ENCODE measurements at regions not wholly inside any gene's neighbourhood (a gene's known extent, or its start where the extent isn't known, plus 50 kb on each side); places are given as distances from the start of the nearest gene placed in this dataset.

DNA sequence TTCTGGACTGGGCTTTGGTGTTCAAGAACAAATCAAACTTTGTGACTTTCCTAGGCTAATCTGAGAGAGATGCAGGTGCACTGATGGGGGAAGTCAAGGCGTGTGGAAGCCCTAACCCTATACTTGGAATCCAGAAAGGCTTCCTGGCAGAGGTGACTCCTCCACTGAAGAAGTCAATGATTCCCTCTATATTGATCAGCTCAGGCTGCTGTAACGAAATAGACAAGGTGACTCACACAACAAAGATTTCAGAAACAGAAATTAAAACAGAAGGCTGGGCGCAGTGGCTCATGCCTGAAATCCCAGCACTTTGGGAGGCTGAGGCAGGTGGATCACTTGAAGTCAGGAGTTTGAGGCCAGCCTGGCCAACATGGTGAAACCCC lies 69.6 kb upstream of the GGTA1 start:
- no peak for DNase-seq

DNA sequence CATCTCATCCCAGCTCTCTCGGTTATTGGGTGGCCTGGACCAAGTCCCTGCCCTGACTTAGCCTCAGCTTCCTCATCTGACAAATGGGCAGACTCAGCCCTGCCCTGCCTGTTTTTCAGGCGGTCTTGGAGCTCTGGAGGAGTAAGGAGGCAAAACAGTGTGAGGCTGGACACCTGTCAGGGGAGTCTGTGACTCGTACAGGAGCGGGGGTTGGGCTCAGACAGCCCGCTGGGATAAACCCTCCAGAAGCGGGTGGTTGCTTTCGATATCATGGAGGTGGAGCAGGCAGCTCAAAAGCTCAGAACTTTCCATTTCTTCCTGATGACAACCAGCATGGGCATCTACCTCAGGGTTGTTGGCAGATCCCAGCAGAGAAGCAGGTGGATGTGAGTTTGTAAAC lies 72.9 kb upstream of the GGTA1 start:
- DNase-seq, result no peak

DNA sequence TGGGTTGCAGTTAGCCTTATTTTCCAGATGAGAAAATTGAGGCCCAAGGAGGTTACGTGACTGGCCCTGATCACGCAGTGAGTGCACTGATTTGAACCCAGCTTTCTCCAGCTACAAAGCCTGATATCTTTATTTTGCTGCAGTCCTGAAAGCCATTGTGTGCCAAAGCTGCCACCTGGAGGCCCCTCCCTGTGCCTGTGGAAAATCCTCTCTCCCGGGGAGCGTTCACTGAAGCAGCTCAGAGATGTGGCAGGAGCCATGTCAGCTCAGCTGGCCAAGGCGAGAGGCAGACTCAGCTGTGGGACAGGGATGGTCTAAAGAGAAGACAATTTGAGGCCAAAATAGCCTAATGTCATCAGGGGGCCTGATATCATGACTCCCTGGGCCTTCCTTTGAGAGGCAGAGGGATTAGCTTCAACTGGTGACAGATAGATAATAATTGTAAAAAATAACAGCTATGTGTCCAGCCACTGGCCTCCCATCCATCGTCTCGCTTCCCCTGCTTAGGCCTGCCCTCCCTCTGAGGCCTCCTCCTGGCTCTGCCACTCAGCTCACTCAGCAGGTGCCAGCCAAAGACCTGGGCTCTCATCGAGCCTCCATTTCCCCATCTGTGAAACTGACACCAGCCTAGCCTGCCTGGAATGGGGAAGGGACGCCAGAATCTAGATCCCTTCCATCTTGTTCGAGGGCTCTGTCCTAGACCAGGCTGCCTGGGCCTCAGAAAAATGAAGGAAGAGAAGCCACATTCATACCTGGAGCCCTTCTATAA lies 74.3 kb upstream of the GGTA1 start:
- DNase-seq, result no peak

DNA sequence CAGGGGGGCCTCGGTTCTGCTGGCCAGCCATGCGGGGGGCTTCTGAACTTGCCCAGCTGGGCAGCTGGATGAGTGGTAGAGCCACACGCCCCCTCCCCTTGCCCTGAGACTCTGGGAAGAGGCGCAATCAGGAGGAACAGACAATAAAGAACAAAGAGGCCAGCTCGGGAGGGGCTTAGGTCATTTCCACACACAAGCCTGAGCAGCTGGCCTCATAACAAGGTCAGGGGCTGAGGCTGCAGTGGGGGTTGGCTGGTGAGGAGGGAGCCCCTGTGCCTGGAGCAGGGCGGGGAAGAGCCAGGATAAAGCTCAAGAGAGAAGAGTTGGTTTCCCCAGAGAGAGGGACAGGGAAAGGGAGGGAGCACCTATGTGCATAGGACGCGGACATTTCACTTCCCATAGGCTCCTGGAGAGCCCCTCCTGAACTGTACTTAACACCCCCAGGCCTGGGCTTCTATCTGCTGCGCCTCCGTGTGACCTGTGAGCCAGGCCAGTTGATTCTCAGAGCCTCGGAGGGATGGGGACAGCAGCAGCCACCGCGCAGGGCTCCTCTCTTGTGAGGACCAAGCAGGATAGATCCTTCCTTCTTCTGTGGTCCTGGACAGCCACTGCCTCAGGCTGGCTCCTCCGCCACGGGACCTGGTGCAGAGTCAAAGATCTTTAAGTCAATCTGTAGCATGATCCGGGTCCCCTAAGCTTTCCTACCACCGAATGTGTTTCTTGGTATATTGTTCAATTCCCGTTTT lies 75.3 kb upstream of the GGTA1 start:
- no peak for DNase-seq

DNA sequence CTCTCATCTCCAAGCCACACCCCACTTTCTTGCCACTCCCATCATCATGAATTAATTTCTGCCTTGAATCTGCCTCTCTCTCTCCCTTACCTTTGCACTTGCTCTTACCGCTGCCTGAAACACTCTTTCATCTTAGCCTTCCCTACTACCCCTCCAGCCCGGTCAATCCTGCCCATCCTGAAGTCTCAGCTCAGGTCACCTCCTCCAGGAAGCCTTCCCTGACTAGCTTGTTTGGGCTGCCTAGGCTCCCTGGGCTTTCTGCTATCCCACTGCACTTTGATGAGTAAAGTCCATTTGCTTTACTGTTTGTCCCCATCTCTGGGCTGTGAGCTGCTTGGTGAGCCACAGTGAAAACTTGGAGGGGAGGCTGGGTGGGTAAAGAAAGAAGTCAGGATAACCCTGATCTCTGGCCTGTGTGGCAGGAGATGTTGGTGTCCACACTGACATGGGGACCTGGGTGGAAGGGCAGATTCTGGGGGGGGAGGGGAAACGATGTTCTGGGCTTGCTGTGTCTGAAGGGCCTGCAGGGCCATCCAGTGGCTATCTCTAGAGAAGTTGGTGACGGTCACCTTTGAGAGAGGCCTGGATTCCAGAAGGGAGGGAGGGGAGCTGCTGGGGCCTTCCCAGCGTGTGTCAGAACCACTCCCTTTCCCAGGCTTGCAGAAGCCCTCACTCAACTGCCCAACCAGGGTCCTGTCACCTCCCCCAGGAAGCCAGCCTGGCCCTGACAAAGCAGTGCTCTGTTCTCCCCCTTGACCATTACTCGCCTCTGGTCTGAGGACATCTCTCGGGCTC lies 75.0 kb upstream of the DAB2IP start:
- peak in 2 of 3 donors; percentile 27 for DNase-seq

DNA sequence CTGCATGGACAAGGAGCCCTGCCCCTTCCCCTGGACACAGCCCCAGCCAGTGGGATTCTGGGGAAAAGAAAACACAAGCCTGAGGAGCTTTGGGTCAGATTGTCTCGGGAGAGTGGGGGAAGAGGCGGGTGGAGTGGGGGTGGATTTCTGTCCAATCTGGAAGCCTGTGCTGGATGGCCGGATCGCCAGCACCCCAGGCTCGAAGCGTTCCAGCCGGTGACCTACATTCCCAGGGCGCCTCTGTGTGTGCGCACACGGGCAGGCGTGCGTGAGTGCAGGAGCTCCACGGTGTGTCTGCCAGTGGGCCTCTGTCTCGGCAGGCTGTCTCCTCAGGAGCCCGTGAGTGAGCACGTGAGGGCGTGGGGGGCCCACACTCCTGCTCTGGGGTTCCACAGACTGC lies 74.3 kb upstream of the DAB2IP start:
- no peak for DNase-seq

DNA sequence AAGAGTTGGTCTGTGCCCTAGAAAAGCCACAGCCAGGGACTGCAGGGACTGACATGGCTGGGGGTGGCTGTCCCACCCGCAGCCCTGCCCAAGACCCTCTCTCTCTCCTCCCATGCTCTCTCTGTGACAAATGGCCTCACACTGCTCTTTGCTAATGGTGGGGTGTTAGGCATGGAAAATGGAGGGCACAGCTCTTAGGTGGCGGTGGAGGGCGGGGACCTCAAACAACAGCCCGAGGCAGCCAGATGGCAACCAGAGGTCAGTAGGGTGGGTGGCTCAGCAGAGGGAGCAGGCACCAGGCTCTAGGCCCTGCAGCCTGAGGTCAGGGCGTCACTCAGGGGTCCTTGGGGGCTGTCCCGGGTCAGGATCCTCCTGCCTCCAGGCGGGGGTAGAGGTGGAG lies 73.9 kb upstream of the DAB2IP start:
- no peak for DNase-seq

DNA sequence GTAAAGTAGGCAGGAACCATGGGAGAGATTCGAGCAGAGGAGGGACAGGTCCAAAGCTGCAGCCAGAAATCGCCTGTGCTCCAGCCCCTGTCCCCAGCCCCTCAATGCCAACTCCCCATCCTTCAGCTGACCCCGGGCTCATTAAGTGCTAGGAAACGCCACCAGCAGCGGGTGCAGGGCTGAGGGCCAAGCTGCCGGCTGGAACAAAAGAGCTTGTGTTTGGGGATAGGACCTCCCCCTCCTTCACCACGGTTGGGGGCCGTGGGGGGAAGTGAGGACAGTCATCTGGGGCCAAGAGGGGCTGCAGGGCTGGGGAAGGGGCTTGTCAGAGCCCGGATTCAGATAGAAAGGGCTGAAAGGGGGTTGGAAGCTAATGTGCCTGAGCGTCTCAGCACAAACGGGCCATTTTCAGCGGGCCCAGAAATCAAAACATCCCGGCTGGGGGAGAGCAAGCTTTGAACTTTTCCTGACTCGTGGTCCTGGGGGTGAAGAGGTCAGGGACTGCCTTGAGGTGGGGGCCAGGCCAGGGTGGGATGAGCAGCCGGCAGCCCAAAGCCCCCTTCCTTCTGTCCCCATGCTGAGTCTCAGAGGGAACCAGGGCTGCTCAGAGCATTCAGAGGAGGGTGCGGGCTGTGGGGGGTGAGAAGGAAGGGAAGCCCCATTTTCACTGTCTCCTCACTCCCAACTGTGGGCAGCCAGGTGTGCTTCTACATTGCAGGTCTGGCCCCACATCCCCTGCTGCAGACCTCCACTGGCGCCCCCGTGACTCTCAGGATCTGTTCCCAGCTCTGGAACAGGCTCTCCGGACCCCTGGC lies 69.4 kb upstream of the DAB2IP start:
- no peak for DNase-seq

DNA sequence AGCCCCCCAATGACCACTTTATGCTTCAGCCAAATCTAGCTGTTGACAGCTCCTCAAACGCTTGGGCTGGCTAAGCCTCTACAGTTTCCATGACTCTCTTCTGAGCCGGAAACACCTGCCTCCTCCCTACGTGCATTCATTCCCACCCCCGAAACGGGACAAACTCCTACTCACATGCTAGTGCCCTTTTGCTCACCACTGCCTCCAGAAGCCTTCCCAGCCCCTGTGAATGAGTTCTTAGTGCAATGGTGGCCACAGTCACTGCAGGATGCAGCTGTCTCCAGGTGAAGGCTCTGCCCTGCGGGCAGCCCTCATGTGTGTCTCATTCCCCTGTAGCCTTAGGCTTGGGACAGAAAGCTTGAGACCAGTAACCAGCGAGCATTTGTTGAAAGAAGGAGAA lies 68.8 kb upstream of the DAB2IP start:
- DNase-seq, result no peak

DNA sequence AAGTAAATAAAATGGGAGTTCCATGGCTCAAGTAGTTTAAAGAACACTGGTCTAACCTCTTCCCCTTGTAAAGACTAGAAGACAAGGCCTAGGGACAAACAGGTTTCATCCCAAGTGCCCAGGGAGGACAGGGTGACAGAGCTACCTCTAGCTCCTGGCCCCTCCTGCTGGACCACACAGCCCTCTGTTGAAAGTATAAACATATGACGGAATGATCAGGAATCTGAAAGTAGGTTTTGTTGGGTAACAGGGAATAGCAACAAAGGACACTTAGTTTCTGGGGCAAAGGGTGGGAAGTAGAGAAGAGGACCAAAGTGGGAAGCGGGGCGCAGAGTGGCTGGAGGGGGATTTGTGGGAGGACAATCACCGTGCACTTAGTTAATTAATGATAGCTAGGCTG lies 67.0 kb upstream of the DAB2IP start:
- DNase-seq, result no peak

DNA sequence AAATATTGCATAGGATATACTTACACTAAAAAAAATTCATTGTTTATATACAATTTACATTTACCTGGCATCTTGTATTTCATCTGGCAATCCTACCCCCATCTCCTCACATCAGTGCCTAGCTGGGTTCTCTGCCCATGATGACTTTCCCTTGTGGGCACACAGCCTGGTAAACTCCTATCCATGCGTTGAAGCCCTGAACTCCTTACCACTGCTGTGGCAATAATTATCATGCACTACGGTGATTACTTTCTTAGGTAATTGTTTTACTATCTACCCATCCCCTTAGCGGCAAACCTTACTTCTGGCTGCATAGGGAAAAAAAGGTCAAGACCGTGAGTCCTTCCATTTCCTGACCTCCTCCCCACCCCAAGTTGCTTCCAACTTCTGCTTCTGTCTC lies 63.6 kb upstream of the DAB2IP start:
- DNase-seq, result no peak

DNA sequence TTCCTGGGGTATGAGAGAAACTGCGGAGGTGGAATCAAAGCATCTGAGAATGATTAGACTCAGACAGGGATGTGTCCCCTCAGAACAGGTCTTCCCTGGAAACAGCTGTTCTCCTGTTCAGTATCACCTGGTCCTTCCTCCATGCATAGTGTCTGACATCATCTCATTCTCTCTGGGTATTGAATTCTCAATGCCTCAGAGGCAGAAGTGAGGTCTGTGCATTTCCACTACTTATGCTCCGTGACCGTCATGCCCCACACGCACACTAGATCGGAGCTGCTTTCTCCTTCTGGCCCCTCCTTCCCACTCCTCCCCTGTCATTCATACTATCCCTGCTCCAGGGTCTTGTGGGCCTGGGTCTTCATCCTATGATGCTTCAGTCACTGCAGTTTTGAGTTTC lies 61.4 kb upstream of the DAB2IP start:
- DNase-seq, result no peak

DNA sequence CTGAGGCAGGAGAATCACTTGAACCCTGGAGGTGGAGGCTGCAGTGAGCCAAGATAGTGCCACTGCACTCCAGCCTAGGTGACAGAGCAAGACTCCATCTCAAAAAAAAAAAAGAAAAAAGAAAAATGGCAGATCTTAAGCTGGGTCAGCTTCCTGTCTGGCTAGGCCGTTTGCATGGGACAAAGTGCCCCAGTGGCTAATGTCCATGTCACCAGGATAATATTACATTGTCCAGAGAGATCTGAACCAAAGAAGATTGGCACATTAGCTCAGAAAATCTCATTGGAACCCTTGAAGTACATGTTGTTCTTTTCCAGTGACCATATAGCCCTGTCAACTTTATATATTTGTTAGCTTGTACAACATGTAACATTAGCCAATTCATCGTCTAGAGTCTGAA lies 59.2 kb upstream of the DAB2IP start:
- no peak for DNase-seq

DNA sequence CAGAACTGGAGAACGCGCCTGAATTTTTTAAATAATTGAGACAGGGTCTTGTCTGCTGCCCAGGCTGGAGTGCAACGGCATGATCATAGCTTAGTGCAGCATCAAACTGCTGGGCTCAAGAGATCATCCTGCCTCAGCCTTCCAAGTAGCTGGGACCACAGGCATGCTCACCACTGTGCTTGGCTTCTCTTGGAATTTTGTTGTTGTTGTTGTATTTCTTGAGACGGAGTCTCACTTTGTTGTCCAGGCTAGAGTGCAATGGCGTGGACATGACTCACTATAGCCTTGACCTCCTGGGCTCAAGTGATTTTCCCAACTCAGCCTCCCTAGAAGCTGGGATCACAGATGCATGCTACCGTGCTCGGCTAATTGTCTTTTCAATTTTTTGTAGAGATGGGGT lies 58.4 kb upstream of the DAB2IP start:
- DNase-seq, result no peak

DNA sequence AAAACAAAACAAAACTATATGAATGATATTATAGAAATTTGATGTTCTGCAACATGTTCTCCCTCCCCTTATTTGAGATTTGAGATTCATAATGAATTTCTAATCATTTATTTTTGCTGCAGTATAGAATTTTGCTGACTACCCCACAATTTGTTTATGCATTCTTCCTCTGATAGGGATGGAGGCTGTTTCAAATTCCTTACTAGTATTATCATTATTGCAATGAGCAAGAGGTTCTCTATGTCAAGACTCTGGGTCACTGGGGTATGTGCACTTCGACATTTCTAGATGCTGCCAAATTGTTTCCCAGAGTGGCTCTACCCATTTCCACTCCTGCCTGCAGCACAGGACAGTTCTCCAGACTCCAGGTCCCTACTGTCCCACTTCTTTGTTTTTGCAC lies 54.9 kb upstream of the DAB2IP start:
- no peak for DNase-seq

DNA sequence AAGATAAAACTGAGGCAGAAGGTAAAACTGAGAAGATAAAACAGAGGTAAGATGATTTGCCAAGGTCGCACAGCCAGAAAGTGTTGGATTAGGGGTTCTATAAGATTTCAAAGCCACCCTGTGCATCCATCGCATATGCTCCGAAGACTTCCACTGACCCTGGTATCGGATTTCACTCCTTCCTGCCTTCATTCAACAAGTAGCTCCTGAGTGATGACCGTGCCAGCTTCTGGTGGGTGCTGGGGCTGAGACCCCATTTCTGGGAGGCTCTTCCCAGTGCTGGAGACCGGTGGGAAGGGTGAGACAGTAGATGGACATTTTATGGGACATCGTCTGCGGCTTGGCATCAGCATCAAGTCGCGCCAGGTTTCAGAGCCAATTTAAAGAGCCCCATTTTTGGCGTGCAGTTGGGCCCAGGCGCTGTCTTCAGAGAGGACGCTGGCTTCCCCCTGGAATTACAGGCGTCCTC lies 53.7 kb upstream of the DAB2IP start:
- no peak for DNase-seq

DNA sequence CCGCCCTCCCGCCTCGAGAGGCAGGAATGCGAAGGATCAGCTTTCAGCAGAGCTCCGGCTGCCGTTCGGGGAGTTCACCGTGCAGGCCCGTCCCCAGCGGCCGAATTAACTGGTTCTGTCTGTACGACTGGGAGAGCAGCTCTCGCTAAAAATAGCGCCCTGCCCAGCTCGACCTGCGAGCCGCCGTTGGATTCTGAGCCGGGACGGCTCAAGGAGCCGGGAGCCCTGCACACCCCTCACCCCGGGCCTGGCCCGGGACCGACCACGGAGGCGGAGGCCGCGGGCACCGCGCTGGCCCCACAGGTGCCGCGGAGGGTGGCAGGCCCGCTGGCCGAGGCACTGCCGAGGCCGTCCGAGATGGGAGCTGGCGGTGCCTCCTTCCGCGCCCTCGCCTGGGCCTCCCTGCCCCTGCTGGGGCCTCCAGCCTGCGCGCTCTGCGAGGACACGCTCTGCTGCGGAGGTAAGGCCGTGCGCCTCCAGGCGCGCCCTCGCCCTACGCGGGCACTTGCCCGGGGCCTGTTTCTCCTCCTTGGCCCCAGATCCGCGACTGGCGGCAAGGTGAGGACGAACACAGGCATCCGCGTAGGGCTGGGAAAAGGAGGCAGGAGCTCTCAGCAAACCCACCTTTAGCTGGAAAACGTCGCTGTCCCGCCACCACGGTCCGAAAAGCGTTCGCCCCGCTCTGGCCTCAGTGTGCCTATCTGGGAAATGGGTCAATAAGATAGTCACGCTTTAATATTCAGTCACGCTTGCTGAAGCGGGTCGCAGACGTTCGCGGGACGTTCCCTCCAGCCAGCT lies 53.1 kb upstream of the DAB2IP start:
- DNase-seq, result no peak

DNA sequence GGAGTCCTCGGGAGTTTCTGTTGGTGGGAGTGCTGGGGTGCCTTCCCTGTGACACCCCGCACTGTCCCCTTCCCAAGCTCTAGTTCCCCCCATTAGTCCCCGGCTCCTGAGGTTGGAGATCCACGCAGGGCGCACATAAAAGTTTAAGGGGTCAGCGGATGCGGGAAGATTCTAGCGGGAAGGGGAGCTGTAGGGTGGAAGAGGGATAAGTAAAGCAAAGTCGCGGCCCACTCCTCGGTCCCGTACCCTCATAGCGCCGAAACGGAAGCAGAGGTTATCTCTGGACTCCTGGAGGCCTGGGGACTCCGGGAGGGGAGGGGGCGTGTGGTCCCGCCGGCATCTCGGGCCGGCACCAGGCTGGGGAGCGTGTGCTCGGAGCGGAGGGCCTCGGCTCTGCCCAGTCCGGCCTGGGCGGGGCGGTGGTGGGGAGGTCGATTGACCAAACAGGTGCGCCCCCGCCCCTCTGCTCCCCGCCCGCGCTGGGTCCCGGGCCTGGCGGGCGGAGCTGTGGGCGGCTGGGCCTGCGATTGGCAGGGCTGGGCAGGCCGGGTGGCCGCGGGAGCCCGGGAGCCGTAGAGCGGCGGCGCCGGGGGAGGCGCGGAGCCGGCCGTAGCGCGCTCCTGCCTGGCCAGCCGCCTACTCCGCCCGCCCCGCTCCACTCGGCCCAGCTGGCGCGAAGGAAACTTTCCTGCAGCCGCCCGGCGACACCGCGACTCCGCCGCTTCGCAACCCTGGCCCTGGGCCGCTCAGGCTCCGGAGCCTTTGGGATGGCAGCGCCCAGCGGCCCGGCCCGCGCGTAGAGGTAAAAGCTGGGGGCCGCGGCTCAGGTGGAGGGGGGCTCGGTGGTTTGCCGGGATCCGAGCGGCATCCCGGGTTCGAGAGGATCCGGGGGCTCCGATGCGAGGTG lies 52.2 kb upstream of the DAB2IP start:
- peak; percentile 24 to 72 (median 49) for DNase-seq

DNA sequence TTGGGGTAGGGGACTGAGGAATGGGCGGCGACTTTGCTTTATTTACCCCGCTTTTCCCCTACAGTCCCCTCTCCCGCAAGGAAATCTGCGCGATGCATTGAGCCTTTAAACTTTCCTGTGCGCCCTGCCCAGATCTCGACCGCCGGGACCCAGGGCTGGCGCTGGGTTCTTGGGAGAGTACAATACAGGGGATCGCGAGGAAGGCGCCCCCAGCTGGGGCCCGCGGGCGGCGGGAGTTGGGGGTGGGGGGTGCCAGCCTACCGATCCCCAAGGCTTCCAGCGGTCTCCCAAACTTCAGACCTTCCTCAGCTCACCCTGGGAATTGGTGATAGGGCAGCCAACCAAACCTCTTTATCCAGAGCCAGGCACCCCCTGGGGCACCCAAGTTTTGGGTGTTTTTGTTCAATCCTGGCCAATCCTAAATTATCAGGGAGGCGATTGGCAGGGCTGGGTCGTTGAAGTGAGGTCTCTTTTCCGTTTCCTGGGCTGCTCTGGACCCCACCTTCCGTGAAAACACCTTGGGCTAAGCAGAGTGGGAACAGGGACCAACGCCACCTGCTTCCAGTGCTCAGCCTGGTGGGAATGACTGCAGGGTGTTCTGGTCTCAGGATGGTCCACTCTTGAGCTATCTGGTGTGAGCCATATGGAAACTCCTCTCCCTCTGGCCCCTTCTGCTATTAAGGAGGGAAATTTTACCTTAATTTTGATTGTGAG lies 51.4 kb upstream of the DAB2IP start:
- DNase-seq, result no peak

DNA sequence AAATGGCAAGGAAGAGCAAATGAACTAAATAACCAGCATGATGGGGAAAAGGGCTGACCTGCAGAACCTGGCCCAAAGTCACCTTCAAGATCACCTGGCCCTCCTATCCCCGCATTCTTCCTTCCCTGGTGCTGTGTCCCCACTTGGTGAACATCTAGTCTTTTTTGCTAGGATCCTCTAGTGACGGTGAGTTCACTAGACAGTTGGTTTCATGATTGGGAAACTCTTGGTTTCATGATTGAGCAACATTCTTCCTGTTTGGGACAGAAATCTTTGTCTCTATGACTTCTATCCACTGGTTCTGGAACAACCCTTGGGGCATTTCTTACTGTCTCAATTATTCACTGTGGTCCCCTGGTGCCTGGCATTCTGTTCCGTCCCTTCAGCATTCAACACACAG lies 50.2 kb upstream of the DAB2IP start:
- peak; percentile 77 to 95 (median 95) for DNase-seq
